PC-9 (cell line): ENCODE measurements at regions not wholly inside any gene's neighbourhood (a gene's known extent, or its start where the extent isn't known, plus 50 kb on each side); places are given as distances from the start of the nearest gene placed in this dataset.

Experiments used
- BruUV-seq: library from RNA; stranded (reverse); fragments of 400-500 nt; replicated peaks from 2 replicates; lab custom pipeline; 2021; lab: Mats Ljungman, UMichigan
- CTCF ChIA-PET: fragments of 300-600 bp; sonication (Branson Sonifier 250); formaldehyde crosslinking; loops from one replicate; lab custom pipeline; 2022; ENCODE audit warnings: antibody characterized with exemption; lab: Charles Lee
- POLR2A ChIA-PET: fragments of 300-600 bp; sonication (Branson Sonifier 250); formaldehyde crosslinking; loops from one replicate; lab custom pipeline; 2022; ENCODE audit warnings: antibody characterized with exemption; ENCODE audit not compliant: unreplicated experiment; lab: Charles Lee
- DNase-seq, 2 experiments: peaks; one replicate each; pipeline versions ENCODE4 v3.0.0 to v3.0.0-alpha.2; 2015 to 2022; ENCODE audit warnings: mixed read lengths in 1 of 2
- H2AFZ ChIP-seq: fragments of 200-600 bp; sonication (generic); 2 replicates; pipeline ENCODE4 v1.8.1; 2017; ENCODE audit warnings: antibody characterized with exemption
- H3F3A ChIP-seq: fragments of 200-600 bp; sonication (generic); 2 replicates; pipeline ENCODE4 v1.8.1; 2017; ENCODE audit warnings: antibody characterized with exemption, mild to moderate bottlenecking, low read depth; ENCODE audit not compliant: insufficient read depth
- H3K27ac ChIP-seq: fragments of 200-600 bp; sonication (generic); 2 replicates; pipeline ENCODE4 v1.6.1; 2016; ENCODE audit warnings: mixed run types
- H3K27me3 ChIP-seq: fragments of 200-600 bp; sonication (generic); 2 replicates; pipeline ENCODE4 v1.6.1; 2016; ENCODE audit warnings: low read depth, mixed run types; ENCODE audit not compliant: insufficient read depth
- H3K36me3 ChIP-seq: fragments of 200-600 bp; sonication (generic); 2 replicates; pipeline ENCODE4 v1.6.1; 2016; ENCODE audit warnings: low read depth, mixed run types
- H3K4me1 ChIP-seq: fragments of 200-600 bp; sonication (generic); replicated peaks from 2 replicates; pipeline ENCODE4 v1.6.1; 2016; ENCODE audit warnings: mixed run types; ENCODE audit not compliant: insufficient read depth
- H3K4me2 ChIP-seq: fragments of 200-600 bp; sonication (generic); 2 replicates; pipeline ENCODE4 v1.6.1; 2017; ENCODE audit warnings: mixed run types
- H3K4me3 ChIP-seq: fragments of 200-600 bp; sonication (generic); 2 replicates; pipeline ENCODE4 v1.6.1; 2016; ENCODE audit warnings: mixed run types
- H3K79me2 ChIP-seq: fragments of 200-600 bp; sonication (generic); 2 replicates; pipeline ENCODE4 v1.6.1; 2017; ENCODE audit warnings: low read depth, mixed run types
- H3K9me2 ChIP-seq: fragments of 200-600 bp; sonication (generic); 2 replicates; pipeline ENCODE4 v1.8.1; 2017; ENCODE audit warnings: mild to moderate bottlenecking; ENCODE audit not compliant: insufficient read depth
- H3K9me3 ChIP-seq: fragments of 200-600 bp; sonication (generic); 2 replicates; pipeline ENCODE4 v1.8.1; 2016; ENCODE audit warnings: low read depth; ENCODE audit not compliant: insufficient read depth
- H4K20me1 ChIP-seq: fragments of 200-600 bp; sonication (generic); 2 replicates; pipeline ENCODE4 v1.8.1; 2017; ENCODE audit not compliant: insufficient read depth
- CTCF ChIP-seq: fragments of 200-600 bp; sonication (generic); conservative IDR thresholded peaks from 2 replicates; pipeline ENCODE4 v1.6.1; 2017; ENCODE audit warnings: mixed run types, antibody characterized with exemption, mild to moderate bottlenecking, moderate library complexity
- EZH2 ChIP-seq: fragments of 200-600 bp; sonication (generic); IDR thresholded peaks from 2 replicates; pipeline ENCODE4 v1.8.0; 2017; ENCODE audit warnings: antibody characterized with exemption, low read depth
- intact Hi-C: fragments of 100-400 bp; cut with micrococcal nuclease; formaldehyde crosslinking; loops from one replicate; pipeline ENCODE4 v1.10.0; 2022; ENCODE audit not compliant: unreplicated experiment

- H3K9me2 ChIP-seq, result no peaks in the 10 kb centered on the region
- H3F3A ChIP-seq, result no peaks in the 10 kb centered on the region
- CTCF ChIA-PET, result no interaction called here
- intact Hi-C loops, result no loop called here
- no peaks in the 10 kb centered on the region for H4K20me1 ChIP-seq
- H3K27ac ChIP-seq, result no peak overlapping the region
- H3K79me2 ChIP-seq, result no peaks in the 10 kb centered on the region
- no peak for TF ChIP-seq CTCF
- no peak for TF ChIP-seq EZH2
- no peaks in the 10 kb centered on the region for H3K9me3 ChIP-seq
- no TSS peak for BruUV-seq
- no peaks in the 10 kb centered on the region for H3K36me3 ChIP-seq
- POLR2A ChIA-PET, result no interaction called here
- no peak overlapping the region for H3K4me2 ChIP-seq
- no peak overlapping the region for H3K4me3 ChIP-seq
- DNase-seq, result no peak
- H3K27me3 ChIP-seq, result no peaks in the 10 kb centered on the region; the same call in 1 of the 2 replicates
- no peak overlapping the region for H2AFZ ChIP-seq
- H3K4me1 ChIP-seq, result 0 out of 2 replicates have a peak, but pooled peaks cover 5% of the 10 kb centered on the region
Measured at GRCh38 chr15:38620098-38620497, 55.5 kb upstream of the RASGRP1 start.

GRCh38 chr15:38620851-38621594 lies 56.4 kb upstream of the RASGRP1 start:
- Histone ChIP-seq H3F3A (no peaks in the 10 kb centered on the region), H3K27ac (no peak overlapping the region), H4K20me1 (no peaks in the 10 kb centered on the region), H3K9me2 (no peaks in the 10 kb centered on the region), H3K36me3 (no peaks in the 10 kb centered on the region), H3K9me3 (no peaks in the 10 kb centered on the region), H3K4me1 (0 out of 2 replicates have a peak, but pooled peaks cover 5% of the 10 kb centered on the region), H3K79me2 (no peaks in the 10 kb centered on the region), H3K4me3 (no peak overlapping the region), H2AFZ (no peak overlapping the region), H3K27me3 (no peaks in the 10 kb centered on the region; the same call in 1 of the 2 replicates), H3K4me2 (no peak overlapping the region)
- BruUV-seq, result no TSS peak
- CTCF ChIA-PET, result interaction anchor here (0.6 kb wide), 1 partner anchor 564 kb away, joined by 3 read pairs; no protein-coding TSS in a partner anchor
- POLR2A ChIA-PET, result no interaction called here
- DNase-seq, result no peak
- intact Hi-C loops, result no loop called here
- TF ChIP-seq EZH2, result no peak
- no peak for TF ChIP-seq CTCF

GRCh38 chr15:38622304-38622703 lies 57.7 kb upstream of the RASGRP1 start:
- no peak overlapping the region for H3K4me3 ChIP-seq
- no peaks in the 10 kb centered on the region for H3K9me3 ChIP-seq
- ChIA-PET POLR2A (no interaction called here), CTCF (no interaction called here)
- 0 out of 2 replicates have a peak, but pooled peaks cover 5% of the 10 kb centered on the region for H3K4me1 ChIP-seq
- TF ChIP-seq CTCF (no peak), EZH2 (no peak)
- no peaks in the 10 kb centered on the region for H3K36me3 ChIP-seq
- no peaks in the 10 kb centered on the region for H4K20me1 ChIP-seq
- H3K4me2 ChIP-seq, result no peak overlapping the region
- no peak overlapping the region for H2AFZ ChIP-seq
- intact Hi-C loops, result no loop called here
- no peaks in the 10 kb centered on the region for H3K79me2 ChIP-seq
- no peak overlapping the region for H3K27ac ChIP-seq
- no peaks in the 10 kb centered on the region for H3K9me2 ChIP-seq
- no TSS peak for BruUV-seq
- H3F3A ChIP-seq, result no peaks in the 10 kb centered on the region
- no peak for DNase-seq
- no peaks in the 10 kb centered on the region; the same call in 1 of the 2 replicates for H3K27me3 ChIP-seq
